ENCODE measurements at regions not wholly inside any gene's neighbourhood (a gene's known extent, or its start where the extent isn't known, plus 50 kb on each side); places are given as distances from the start of the nearest gene placed in this dataset.

- H3K27ac ChIP-seq (ENCODE audit: insufficient read depth, low read depth, low read length), result no peak overlapping the region
- H3K9ac ChIP-seq (replicated peaks; ENCODE audit: extremely low read depth, insufficient read depth, low read length), result no peak overlapping the region
- H4K20me1 ChIP-seq (replicated peaks; ENCODE audit: control insufficient read depth, extremely low read depth, insufficient read depth, low read length), result no peaks in the 10 kb centered on the region
- FAIRE-seq, result no peak
- no peaks in the 10 kb centered on the region for H3K79me2 ChIP-seq (ENCODE audit: control insufficient read depth, insufficient read depth, low read length)
- POLR2A ChIA-PET, result no interaction called here
- no peak for TF ChIP-seq CTCF (IDR thresholded peaks at IDR 0.05; ENCODE audit: extremely low read depth in 1 of 2, insufficient read depth in 1 of 2, low read depth in 1 of 2, low read length in 2 of 2)
- peak; percentile 9 for TF ChIP-seq FOS (IDR thresholded peaks at IDR 0.05; ENCODE audit: borderline replicate concordance, insufficient read depth, low read length)
- TF ChIP-seq POLR2A (IDR thresholded peaks at IDR 0.05; ENCODE audit: low read depth, low read length), result no peak
- no peak for TF ChIP-seq EZH2 (IDR thresholded peaks at IDR 0.05; ENCODE audit: borderline replicate concordance, low read depth, low read length, severe bottlenecking)
- no peak overlapping the region for H3K4me2 ChIP-seq (ENCODE audit: insufficient read depth, low read length)
- no peaks in the 10 kb centered on the region for H3K9me1 ChIP-seq (replicated peaks; ENCODE audit: control insufficient read depth, extremely low read depth, insufficient read depth, low read length)
- H3K36me3 ChIP-seq (ENCODE audit: control insufficient read depth in 2 of 2, extremely low read depth in 1 of 2, insufficient read depth in 2 of 2, low read length in 2 of 2), result no peaks in the 10 kb centered on the region
- no TSS peak for BruUV-seq (replicated peaks)
- H3K4me3 ChIP-seq (replicated peaks in 1 of 3; ENCODE audit: insufficient read depth in 1 of 3, low read depth in 1 of 3, low read length in 3 of 3), result no peak overlapping the region
- CTCF ChIA-PET, result no interaction called here
- dilution Hi-C loops (cut with MboI; ENCODE audit: extremely low pct_ligation_motif_present, low sequenced_read_pairs) (no loop called here), intact Hi-C loops (cut with micrococcal nuclease) (no loop called here)
- no peaks in the 10 kb centered on the region for H3K9me3 ChIP-seq (replicated peaks; ENCODE audit: control insufficient read depth, insufficient read depth, low read length)
- no peak overlapping the region for H2AFZ ChIP-seq (ENCODE audit: low read depth, low read length)
- H3K4me1 ChIP-seq (ENCODE audit: control insufficient read depth, extremely low read depth, insufficient read depth, low read length), result no peaks in the 10 kb centered on the region
- peak; percentile 77 for DNase-seq (ENCODE audit: low read depth, low spot score)
- H3K27me3 ChIP-seq (ENCODE audit: control insufficient read depth in 2 of 2, insufficient read depth in 2 of 2, low read length in 2 of 2), result no peaks in the 10 kb centered on the region
These were observed 508.3 kb upstream of the B3GALT2 start for GRCh38 chr1:193694741-193695140.

- H3K9me3 ChIP-seq (replicated peaks; ENCODE audit: control insufficient read depth, insufficient read depth, low read length), result no peaks in the 10 kb centered on the region
- no peaks in the 10 kb centered on the region for H3K9me1 ChIP-seq (replicated peaks; ENCODE audit: control insufficient read depth, extremely low read depth, insufficient read depth, low read length)
- no peak overlapping the region for H3K27ac ChIP-seq (ENCODE audit: insufficient read depth, low read depth, low read length)
- H3K9ac ChIP-seq (replicated peaks; ENCODE audit: extremely low read depth, insufficient read depth, low read length), result no peak overlapping the region
- DNase-seq (ENCODE audit: low read depth, low spot score) (no peak), FAIRE-seq (no peak)
- BruUV-seq (replicated peaks), result no TSS peak
- no peaks in the 10 kb centered on the region for H3K27me3 ChIP-seq (ENCODE audit: control insufficient read depth in 2 of 2, insufficient read depth in 2 of 2, low read length in 2 of 2)
- ChIA-PET POLR2A (no interaction called here), CTCF (no interaction called here)
- dilution Hi-C loops (cut with MboI; ENCODE audit: extremely low pct_ligation_motif_present, low sequenced_read_pairs), result no loop called here
- H3K79me2 ChIP-seq (ENCODE audit: control insufficient read depth, insufficient read depth, low read length), result no peaks in the 10 kb centered on the region
- no peaks in the 10 kb centered on the region for H3K36me3 ChIP-seq (ENCODE audit: control insufficient read depth in 2 of 2, extremely low read depth in 1 of 2, insufficient read depth in 2 of 2, low read length in 2 of 2)
- intact Hi-C loops (cut with micrococcal nuclease), result no loop called here
- no peaks in the 10 kb centered on the region for H4K20me1 ChIP-seq (replicated peaks; ENCODE audit: control insufficient read depth, extremely low read depth, insufficient read depth, low read length)
- H3K4me1 ChIP-seq (ENCODE audit: control insufficient read depth, extremely low read depth, insufficient read depth, low read length), result no peaks in the 10 kb centered on the region
- TF ChIP-seq GATA2 (IDR thresholded peaks at IDR 0.05; ENCODE audit: insufficient read depth, insufficient read length, low read depth, low read length) (no peak), POLR2AphosphoS5 (IDR thresholded peaks at IDR 0.05; ENCODE audit: insufficient read depth, low read depth, low read length) (no peak), CTCF (IDR thresholded peaks at IDR 0.05; ENCODE audit: extremely low read depth in 1 of 2, insufficient read depth in 1 of 2, low read depth in 1 of 2, low read length in 2 of 2) (no peak), EZH2 (IDR thresholded peaks at IDR 0.05; ENCODE audit: borderline replicate concordance, low read depth, low read length, severe bottlenecking) (no peak), MAX (IDR thresholded peaks at IDR 0.05; ENCODE audit: insufficient read depth, insufficient read length) (no peak), POLR2A (IDR thresholded peaks at IDR 0.05; ENCODE audit: low read depth, low read length) (no peak), MYC (IDR thresholded peaks at IDR 0.05; ENCODE audit: low read depth, low read length) (no peak), JUN (IDR thresholded peaks at IDR 0.05; ENCODE audit: borderline replicate concordance, insufficient read depth, insufficient read length, low read depth) (no peak), FOS (IDR thresholded peaks at IDR 0.05; ENCODE audit: borderline replicate concordance, insufficient read depth, low read length) (no peak)
- no peak overlapping the region for H3K4me3 ChIP-seq (replicated peaks in 1 of 3; ENCODE audit: insufficient read depth in 1 of 3, low read depth in 1 of 3, low read length in 3 of 3)
- H2AFZ ChIP-seq (ENCODE audit: low read depth, low read length), result no peak overlapping the region
- H3K4me2 ChIP-seq (ENCODE audit: insufficient read depth, low read length), result no peak overlapping the region
These were observed 499.6 kb upstream of the B3GALT2 start for GRCh38 chr1:193685986-193686385.
